ENCODE measurements at regions not wholly inside any gene's neighbourhood (a gene's known extent, or its start where the extent isn't known, plus 50 kb on each side); places are given as distances from the start of the nearest gene placed in this dataset.
"Not testable (repeated sequence)": the region's sequence is repeated elsewhere in the genome, so short reads cannot be mapped to it uniquely, and the experiment has no call there.

- no peak for DNase-seq
Observed at GRCh38 chr15:100721758-100722550, 119.6 kb downstream of the ASB7 start.

- DNase-seq: no peak
Observed at GRCh38 chr15:100722551-100723314, 120.3 kb downstream of the ASB7 start.

GRCh38 chr15:100723315-100723801, 121.0 kb downstream of the ASB7 start:
- no peak for DNase-seq

GRCh38 chr15:100725121-100726069, 123.0 kb downstream of the ASB7 start:
- DNase-seq: no peak

GRCh38 chr15:100726070-100726420, 123.7 kb downstream of the ASB7 start:
- no peak for DNase-seq

- DNase-seq: no peak
Observed at GRCh38 chr15:100726421-100727190, 124.2 kb downstream of the ASB7 start.

GRCh38 chr15:100727291-100727851, 125.0 kb downstream of the ASB7 start:
- no peak for DNase-seq

GRCh38 chr15:100728371-100729201, 126.2 kb downstream of the ASB7 start:
- DNase-seq: no peak

- DNase-seq: no peak
Observed at GRCh38 chr15:100729461-100729860, 127.1 kb downstream of the ASB7 start.

GRCh38 chr15:100730129-100730528, 127.7 kb downstream of the ASB7 start:
- DNase-seq: no peak

GRCh38 chr15:100730655-100731266, 128.4 kb downstream of the ASB7 start:
- no peak for DNase-seq

GRCh38 chr15:100731267-100732152, 129.1 kb downstream of the ASB7 start:
- no peak for DNase-seq

- no peak for DNase-seq
Observed at GRCh38 chr15:100732211-100733055, 130.0 kb downstream of the ASB7 start.

- peak; percentile 55 for DNase-seq
Observed at GRCh38 chr15:100733101-100733842, 130.9 kb downstream of the ASB7 start.

- not testable (repeated sequence) for DNase-seq
Observed at GRCh38 chr15:100733843-100734185, 131.4 kb downstream of the ASB7 start.

GRCh38 chr15:100734586-100734985, 132.2 kb downstream of the ASB7 start:
- DNase-seq: no peak
